ENCODE measurements at regions not wholly inside any gene's neighbourhood (a gene's known extent, or its start where the extent isn't known, plus 50 kb on each side); places are given as distances from the start of the nearest gene placed in this dataset.

DNA sequence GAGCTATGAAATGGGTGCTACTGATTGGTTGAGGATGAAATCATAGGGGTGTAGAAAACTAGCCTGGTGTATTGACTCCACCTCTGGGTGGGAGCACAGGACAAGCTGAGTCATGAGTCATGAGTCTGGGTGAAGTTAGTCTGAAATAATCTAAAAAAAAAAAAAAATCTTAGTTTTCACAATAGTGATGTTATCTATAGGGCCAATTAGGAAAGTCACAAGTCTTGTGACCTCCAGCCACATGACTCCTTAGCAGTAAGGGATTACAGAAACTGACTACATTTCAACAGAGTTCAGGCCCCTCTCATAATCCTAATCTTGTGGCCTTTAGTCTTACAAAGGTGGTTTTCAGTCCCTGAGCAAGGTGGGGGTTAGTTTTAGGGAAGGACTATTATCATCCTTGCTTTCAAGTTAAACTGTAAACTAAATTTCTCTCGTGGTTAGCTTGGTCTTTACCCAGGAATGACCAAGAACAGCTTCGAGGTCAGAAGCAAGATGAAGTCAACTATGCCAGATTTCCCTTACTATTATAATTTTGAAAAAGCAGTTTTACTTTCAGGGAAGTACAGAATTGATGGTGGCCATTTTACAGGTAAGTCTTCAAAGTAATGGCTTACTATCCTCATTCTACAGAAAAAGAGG is 338.0 kb upstream of the GYPC start:
- TF ChIP-seq YY1 (IDR thresholded peaks at IDR 0.05; ENCODE audit: insufficient read depth, insufficient replicate concordance, low read depth, low read length) (no peak), ZNF7 (CRISPR knock-in tag; IDR thresholded peaks at IDR 0.05) (no peak)

Data from HepG2 (cell line).